HepG2 (cell line): ENCODE measurements at regions not wholly inside any gene's neighbourhood (a gene's known extent, or its start where the extent isn't known, plus 50 kb on each side); places are given as distances from the start of the nearest gene placed in this dataset.

Source experiments
- ATAC-seq: fragments of 200-7000 bp; cut with Tn5 transposase; 3 replicates; pipeline ENCODE4 v1.9.1; 2020; ENCODE audit warnings: mild to moderate bottlenecking, moderate library complexity
- BruUV-seq: library from RNA; stranded (reverse); fragments of 400-500 nt; replicated peaks from 2 replicates; lab custom pipeline; 2021; lab: Mats Ljungman, UMichigan
- CTCF ChIA-PET: fragments of 300-600 bp; formaldehyde crosslinking; extraction: SDS; loops from one replicate; lab custom pipeline; 2021; ENCODE audit warnings: low total read pairs, inconsistent platforms, low intra/inter-chr PET ratio; lab: Yijun Ruan, JAX
- POLR2A ChIA-PET: fragments of 350-600 bp; sonication (Branson Sonifier 250); formaldehyde crosslinking; loops from one replicate; lab custom pipeline; 2020; ENCODE audit warnings: antibody characterized with exemption, inconsistent platforms; lab: Yijun Ruan, JAX
- DNase-seq: peaks from one replicate; pipeline ENCODE4 v3.0.0-alpha.2; 2015; ENCODE audit warnings: low spot score
- FAIRE-seq: peaks from 3 replicates; lab custom pipeline; 2011; peaks lifted over from hg19 to GRCh38; lab: Jason Lieb, UNC
- H2AFZ ChIP-seq: one replicate; pipeline ENCODE4 v1.6.1; 2011; ENCODE audit warnings: low read length, inconsistent platforms
- H3K27ac ChIP-seq: fragments of 300-600 bp; 3 replicates; pipeline ENCODE4 v1.8.0; 2011; ENCODE audit warnings: mixed run types, mild to moderate bottlenecking, mixed read lengths, low read length, inconsistent platforms; ENCODE audit not compliant: insufficient read depth; ENCODE audit errors: extremely low read length
- H3K27me3 ChIP-seq, 2 experiments: fragments of 200-600 bp in 1 of 2; 2 replicates in 1 of 2; 3 replicates in 1 of 2; pipeline versions ENCODE4 v1.6.0 to v1.8.0; 2011; ENCODE audit warnings: low read length in 2 of 2, mild to moderate bottlenecking in 2 of 2, moderate library complexity in 2 of 2, inconsistent platforms in 1 of 2; ENCODE audit not compliant: insufficient read depth in 2 of 2, control insufficient read depth in 1 of 2
- H3K36me3 ChIP-seq, 2 experiments: fragments of 200-600 bp in 1 of 2; replicated peaks in 1 of 2; 2 replicates in 1 of 2; 3 replicates in 1 of 2; pipeline versions ENCODE4 v1.5.1 to v1.8.0; 2011; ENCODE audit warnings: low read length in 2 of 2, inconsistent platforms in 1 of 2; ENCODE audit not compliant: insufficient read depth in 2 of 2, control insufficient read depth in 1 of 2
- H3K4me1 ChIP-seq: 2 replicates; pipeline ENCODE4 v1.5.1; 2012; ENCODE audit warnings: low read length, inconsistent platforms; ENCODE audit not compliant: insufficient read depth
- H3K4me2 ChIP-seq: 2 replicates; pipeline ENCODE4 v1.6.0; 2011; ENCODE audit warnings: low read depth, low read length, inconsistent platforms
- H3K4me3 ChIP-seq, 3 experiments: fragments of 200-600 bp in 1 of 3; sonication (generic), shearing (Covaris generic) in 1 of 3; replicated peaks in 1 of 3; 2 replicates each; pipeline ENCODE4 v1.5.1; 2011 to 2016; ENCODE audit warnings: low read length in 3 of 3, inconsistent platforms in 2 of 3, low read depth in 2 of 3, mild to moderate bottlenecking in 2 of 3, control low read depth in 1 of 3, mixed read lengths in 1 of 3; ENCODE audit not compliant: insufficient read depth in 1 of 3
- H3K79me2 ChIP-seq: one replicate; pipeline ENCODE4 v1.6.1; 2011; ENCODE audit warnings: low read length, inconsistent platforms; ENCODE audit not compliant: insufficient read depth
- H3K9ac ChIP-seq: 2 replicates; pipeline ENCODE4 v1.6.0; 2011; ENCODE audit warnings: mild to moderate bottlenecking, low read depth, low read length, inconsistent platforms; ENCODE audit not compliant: insufficient read depth
- H3K9me3 ChIP-seq: 2 replicates; pipeline ENCODE4 v1.5.1; 2012; ENCODE audit warnings: mild to moderate bottlenecking, low read length
- H4K20me1 ChIP-seq: 2 replicates; pipeline ENCODE4 v1.6.0; 2011; ENCODE audit warnings: inconsistent platforms, mild to moderate bottlenecking, low read length, moderate library complexity; ENCODE audit not compliant: insufficient read depth
- BCL6 ChIP-seq: IDR thresholded peaks from 2 replicates; pipeline ENCODE4 v1.6.1; 2016; ENCODE audit warnings: missing genetic modification reagents, missing compliant biosample characterization
- FOXJ3 ChIP-seq: sonication (generic); formaldehyde crosslinking; IDR thresholded peaks from 2 replicates; pipeline ENCODE4 v1.4.0; 2020; ENCODE audit warnings: missing genetic modification reagents, mild to moderate bottlenecking, borderline replicate concordance
- MAFK ChIP-seq, 2 experiments: IDR thresholded peaks in 1 of 2; conservative IDR thresholded peaks in 1 of 2; 2 replicates each; pipeline ENCODE4 v1.6.1; 2011; ENCODE audit warnings: improper control_type of control experiment in 2 of 2, low read length in 2 of 2
- SNRNP70 ChIP-seq: fragments of 200-400 bp; formaldehyde crosslinking; IDR thresholded peaks from 2 replicates; pipeline ENCODE4 v1.6.1; 2017; ENCODE audit warnings: mild to moderate bottlenecking, low read depth, low read length, moderate library complexity
- SOX13 ChIP-seq, 3 experiments: fragments of 450-650 bp in 1 of 3; sonication (generic) in 1 of 3; formaldehyde crosslinking in 1 of 3; IDR thresholded peaks in 2 of 3; conservative IDR thresholded peaks in 1 of 3; 2 replicates each; pipeline versions ENCODE4 v1.5.0 to v1.6.1; 2016 to 2020; ENCODE audit warnings: antibody characterized with exemption in 1 of 3, mild to moderate bottlenecking in 1 of 3, missing compliant biosample characterization in 1 of 3, missing genetic modification reagents in 1 of 3, moderate library complexity in 1 of 3
- ZNF501 ChIP-seq: sonication (generic); formaldehyde crosslinking; IDR thresholded peaks from 2 replicates; pipeline ENCODE4 v1.5.1; 2020; ENCODE audit warnings: mild to moderate bottlenecking, moderate library complexity, missing genetic modification reagents
- WGBS: methylation state at CpG from one replicate; pipeline ENCODE4 v1.1.6; 2017; ENCODE audit warnings: low lambda C conversion rate; 5-methylcytosine and 5-hydroxymethylcytosine counted together
- in situ Hi-C: cut with HindIII; loops from 2 replicates; pipeline ENCODE4 v1.10.0; 2017; ENCODE audit warnings: low pct_unique_long_range_greater_than_20kb; ENCODE audit not compliant: extremely low pct_ligation_motif_present
- intact Hi-C: fragments of 100-400 bp; cut with micrococcal nuclease; formaldehyde crosslinking; loops from one replicate; pipeline ENCODE4 v1.10.0; 2022; ENCODE audit not compliant: unreplicated experiment
- TF ChIP-seq, protein P1 (sequence below), 2 experiments: sonication (generic) in 1 of 2; formaldehyde crosslinking in 1 of 2; IDR thresholded peaks; 2 replicates each; pipeline versions ENCODE4 v1.4.0 to v1.6.1; 2016 to 2020; ENCODE audit warnings: borderline replicate concordance in 1 of 2, low read depth in 1 of 2, mild to moderate bottlenecking in 1 of 2, missing genetic modification reagents in 1 of 2
- TF ChIP-seq, protein P2 (sequence below): sonication (generic); formaldehyde crosslinking; IDR thresholded peaks from 2 replicates; pipeline ENCODE4 v1.4.0; 2020; ENCODE audit warnings: mild to moderate bottlenecking, missing genetic modification reagents, borderline replicate concordance

DNA sequence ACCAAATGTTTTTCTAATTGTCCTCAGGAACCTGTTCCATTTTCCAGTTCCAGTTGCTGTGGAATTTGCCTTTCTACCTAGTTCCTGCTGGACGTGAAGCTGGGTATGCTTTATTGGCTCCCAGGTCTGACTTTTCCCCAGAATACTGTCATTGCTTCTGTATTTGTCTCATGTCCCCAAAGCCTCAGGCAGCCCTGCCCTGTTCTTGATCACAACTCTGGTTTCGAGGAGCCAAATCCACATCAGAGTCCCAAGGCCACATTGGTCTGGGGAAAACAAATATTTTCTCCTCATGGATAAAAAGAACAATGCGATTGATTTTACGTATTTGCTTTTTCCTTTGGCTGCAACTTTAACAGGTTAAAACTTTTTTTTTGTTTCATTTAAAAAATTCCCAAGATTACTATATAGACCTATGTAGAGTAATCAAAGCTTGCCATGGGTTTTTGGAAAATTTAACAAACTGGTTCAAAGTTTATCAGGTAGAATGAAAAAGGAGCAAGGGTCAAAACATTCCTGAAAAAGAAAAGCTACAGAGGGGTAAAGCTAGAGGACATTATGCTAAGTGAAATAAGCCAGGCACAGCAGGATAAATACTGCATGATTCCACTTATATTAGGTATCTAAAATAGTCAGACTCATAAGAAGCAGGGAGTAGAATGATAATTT lies 85.2 kb downstream of the MDH1 start:
- Histone ChIP-seq H3K9me3 (no peaks in the 10 kb centered on the region), H3K4me2 (peak overlapping the region; percentile 50), H3K36me3 (no peaks in the 10 kb centered on the region), H4K20me1 (no peaks in the 10 kb centered on the region), H3K9ac (no peak overlapping the region), H3K4me1 (peaks cover 14% of the 10 kb centered on the region), H2AFZ (no peak overlapping the region), H3K79me2 (no peaks in the 10 kb centered on the region), H3K4me3 (no peak overlapping the region), H3K27me3 (peaks cover 0 to 5% of the 10 kb centered on the region in 2 experiments; a peak in 2 of 5 replicates), H3K27ac (no peak overlapping the region)
- no peak for FAIRE-seq
- no TSS peak for BruUV-seq
- in situ Hi-C loops, result no loop called here
- intact Hi-C loops, result no loop called here
- ChIA-PET POLR2A (no interaction called here), CTCF (no interaction called here)
- DNase-seq, result no peak
- WGBS, result 3% methylated on average over 4 of the region's 4 CpGs
- ATAC-seq, result peak; percentile 80
- TF ChIP-seq, protein P1, sequence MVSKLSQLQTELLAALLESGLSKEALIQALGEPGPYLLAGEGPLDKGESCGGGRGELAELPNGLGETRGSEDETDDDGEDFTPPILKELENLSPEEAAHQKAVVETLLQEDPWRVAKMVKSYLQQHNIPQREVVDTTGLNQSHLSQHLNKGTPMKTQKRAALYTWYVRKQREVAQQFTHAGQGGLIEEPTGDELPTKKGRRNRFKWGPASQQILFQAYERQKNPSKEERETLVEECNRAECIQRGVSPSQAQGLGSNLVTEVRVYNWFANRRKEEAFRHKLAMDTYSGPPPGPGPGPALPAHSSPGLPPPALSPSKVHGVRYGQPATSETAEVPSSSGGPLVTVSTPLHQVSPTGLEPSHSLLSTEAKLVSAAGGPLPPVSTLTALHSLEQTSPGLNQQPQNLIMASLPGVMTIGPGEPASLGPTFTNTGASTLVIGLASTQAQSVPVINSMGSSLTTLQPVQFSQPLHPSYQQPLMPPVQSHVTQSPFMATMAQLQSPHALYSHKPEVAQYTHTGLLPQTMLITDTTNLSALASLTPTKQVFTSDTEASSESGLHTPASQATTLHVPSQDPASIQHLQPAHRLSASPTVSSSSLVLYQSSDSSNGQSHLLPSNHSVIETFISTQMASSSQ (IDR thresholded peaks at IDR 0.05; ENCODE audit: low read depth), result no peak
- TF ChIP-seq, protein P1 (CRISPR knock-in tag; IDR thresholded peaks at IDR 0.05; ENCODE audit: borderline replicate concordance), result no peak
- TF ChIP-seq FOXJ3 (CRISPR knock-in tag) (no peak), SOX13 (IDR thresholded peaks at IDR 0.05) (no peak), SOX13 (CRISPR knock-in tag; conservative IDR thresholded peaks at IDR 0.05 in 1 of 2, IDR thresholded peaks at IDR 0.05 in 1 of 2) (peak in 1 of 2 experiments; percentile 39; a peak in 1 of 4 replicates), BCL6 (peak; percentile 58), MAFK (conservative IDR thresholded peaks at IDR 0.05 in 1 of 2, IDR thresholded peaks at IDR 0.05 in 1 of 2; ENCODE audit: low read length in 2 of 2) (no peak), ZNF501 (CRISPR knock-in tag) (peak; percentile 24; the same call in 1 of the 2 replicates), SNRNP70 (no peak)
- TF ChIP-seq, protein P2, sequence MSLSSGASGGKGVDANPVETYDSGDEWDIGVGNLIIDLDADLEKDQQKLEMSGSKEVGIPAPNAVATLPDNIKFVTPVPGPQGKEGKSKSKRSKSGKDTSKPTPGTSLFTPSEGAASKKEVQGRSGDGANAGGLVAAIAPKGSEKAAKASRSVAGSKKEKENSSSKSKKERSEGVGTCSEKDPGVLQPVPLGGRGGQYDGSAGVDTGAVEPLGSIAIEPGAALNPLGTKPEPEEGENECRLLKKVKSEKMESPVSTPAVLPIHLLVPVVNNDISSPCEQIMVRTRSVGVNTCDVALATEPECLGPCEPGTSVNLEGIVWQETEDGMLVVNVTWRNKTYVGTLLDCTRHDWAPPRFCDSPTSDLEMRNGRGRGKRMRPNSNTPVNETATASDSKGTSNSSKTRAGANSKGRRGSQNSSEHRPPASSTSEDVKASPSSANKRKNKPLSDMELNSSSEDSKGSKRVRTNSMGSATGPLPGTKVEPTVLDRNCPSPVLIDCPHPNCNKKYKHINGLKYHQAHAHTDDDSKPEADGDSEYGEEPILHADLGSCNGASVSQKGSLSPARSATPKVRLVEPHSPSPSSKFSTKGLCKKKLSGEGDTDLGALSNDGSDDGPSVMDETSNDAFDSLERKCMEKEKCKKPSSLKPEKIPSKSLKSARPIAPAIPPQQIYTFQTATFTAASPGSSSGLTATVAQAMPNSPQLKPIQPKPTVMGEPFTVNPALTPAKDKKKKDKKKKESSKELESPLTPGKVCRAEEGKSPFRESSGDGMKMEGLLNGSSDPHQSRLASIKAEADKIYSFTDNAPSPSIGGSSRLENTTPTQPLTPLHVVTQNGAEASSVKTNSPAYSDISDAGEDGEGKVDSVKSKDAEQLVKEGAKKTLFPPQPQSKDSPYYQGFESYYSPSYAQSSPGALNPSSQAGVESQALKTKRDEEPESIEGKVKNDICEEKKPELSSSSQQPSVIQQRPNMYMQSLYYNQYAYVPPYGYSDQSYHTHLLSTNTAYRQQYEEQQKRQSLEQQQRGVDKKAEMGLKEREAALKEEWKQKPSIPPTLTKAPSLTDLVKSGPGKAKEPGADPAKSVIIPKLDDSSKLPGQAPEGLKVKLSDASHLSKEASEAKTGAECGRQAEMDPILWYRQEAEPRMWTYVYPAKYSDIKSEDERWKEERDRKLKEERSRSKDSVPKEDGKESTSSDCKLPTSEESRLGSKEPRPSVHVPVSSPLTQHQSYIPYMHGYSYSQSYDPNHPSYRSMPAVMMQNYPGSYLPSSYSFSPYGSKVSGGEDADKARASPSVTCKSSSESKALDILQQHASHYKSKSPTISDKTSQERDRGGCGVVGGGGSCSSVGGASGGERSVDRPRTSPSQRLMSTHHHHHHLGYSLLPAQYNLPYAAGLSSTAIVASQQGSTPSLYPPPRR (CRISPR knock-in tag), result 0 out of 2 replicates have a peak, but pooled peaks have one; percentile 15
